Dermis microvascular lymphatic vessel endothelial cell (primary cell): ENCODE measurements at regions not wholly inside any gene's neighbourhood (a gene's known extent, or its start where the extent isn't known, plus 50 kb on each side); places are given as distances from the start of the nearest gene placed in this dataset.
"Not testable (repeated sequence)": the region's sequence is repeated elsewhere in the genome, so short reads cannot be mapped to it uniquely, and the experiment has no call there.

Experiments
- DNase-seq, 2 donors: peaks; one replicate each; pipeline versions ENCODE4 v3.0.0 to v3.0.0-alpha.2; 2010; ENCODE audit warnings: low read depth in 2 of 2

GRCh38 chr11:97995874-97996273, 1024.9 kb upstream of the CNTN5 start:
- no peak for DNase-seq

GRCh38 chr11:97996762-97997161, 1024.0 kb upstream of the CNTN5 start:
- DNase-seq = no peak

GRCh38 chr11:98003606-98004371, 1017.0 kb upstream of the CNTN5 start:
- DNase-seq = no peak

GRCh38 chr11:98007072-98007471, 1013.7 kb upstream of the CNTN5 start:
- DNase-seq = no peak

DNA sequence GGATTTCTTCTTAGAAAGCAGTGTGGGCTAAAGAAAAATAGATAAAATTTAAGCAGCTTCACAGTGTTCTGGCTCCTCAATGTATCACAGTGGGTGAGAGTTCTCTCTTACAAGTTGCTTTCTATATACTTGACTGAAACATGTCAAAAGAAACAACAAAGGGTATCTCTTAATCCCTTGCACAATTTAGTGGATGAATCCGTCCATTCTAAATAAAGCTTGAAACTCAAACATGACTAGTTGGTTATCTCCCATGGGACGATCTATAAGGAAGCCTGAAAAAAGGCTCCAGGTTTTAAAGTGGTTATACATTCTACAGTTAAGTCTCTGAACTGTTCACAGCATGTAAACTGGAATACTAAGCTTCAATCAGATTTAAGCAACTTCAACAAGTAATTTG, 993.1 kb upstream of the CNTN5 start:
- DNase-seq = no peak

DNA sequence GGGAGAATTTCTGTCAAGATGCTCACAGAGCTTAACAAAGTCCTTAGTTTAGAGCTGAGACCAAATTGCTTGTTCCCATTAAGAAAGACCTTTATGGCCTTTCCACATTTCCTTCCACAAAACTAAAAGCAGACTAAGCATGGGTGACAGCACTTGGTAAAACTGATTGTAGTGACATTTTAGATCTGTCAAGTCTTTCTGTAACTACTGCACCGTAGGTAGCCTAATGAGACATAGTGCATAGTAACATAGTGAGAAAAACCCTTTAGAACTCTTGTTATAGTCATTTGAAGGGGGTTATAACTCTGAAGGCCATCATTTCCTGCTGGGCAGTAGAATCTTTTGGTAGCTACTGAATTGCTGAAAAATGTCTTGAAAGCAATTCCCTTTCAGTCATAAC, 990.9 kb upstream of the CNTN5 start:
- no peak for DNase-seq

- DNase-seq = no peak
Observed at GRCh38 chr11:98036810-98037209, 983.9 kb upstream of the CNTN5 start.

DNA sequence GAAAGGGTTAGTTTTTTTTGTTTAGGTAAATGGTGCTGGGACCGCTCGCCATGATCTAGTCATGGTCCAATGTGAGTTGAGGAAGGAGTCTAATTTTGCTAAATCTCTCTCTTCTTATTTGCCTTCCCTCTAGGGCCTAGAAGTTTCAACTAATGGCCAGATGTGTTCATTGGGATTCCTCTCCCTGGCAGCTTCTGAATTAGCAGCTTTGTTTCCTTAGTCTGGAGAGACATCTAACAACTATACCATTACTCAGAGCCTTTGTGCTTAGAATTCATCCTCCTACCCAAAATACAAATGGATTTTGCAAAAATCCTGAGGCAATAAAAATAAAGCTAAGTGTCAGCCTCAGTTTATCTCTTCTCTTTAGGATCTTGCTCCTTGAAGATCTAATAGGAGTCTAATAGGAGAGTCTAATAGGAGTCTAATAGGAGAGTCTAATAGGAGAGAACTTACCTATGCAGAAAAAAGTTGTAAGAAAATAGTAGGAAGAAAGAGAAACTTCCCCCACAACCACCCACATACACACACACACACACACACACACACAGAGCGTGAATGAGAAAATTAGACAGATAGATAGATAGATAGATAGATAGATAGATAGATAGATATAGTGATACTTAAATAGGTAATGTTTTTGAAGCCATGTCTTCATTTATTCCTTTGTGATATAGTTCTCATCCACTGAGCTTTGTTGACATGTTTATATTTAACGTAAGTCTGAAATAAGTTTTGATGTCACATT, 980.5 kb upstream of the CNTN5 start:
- DNase-seq = no peak

DNA sequence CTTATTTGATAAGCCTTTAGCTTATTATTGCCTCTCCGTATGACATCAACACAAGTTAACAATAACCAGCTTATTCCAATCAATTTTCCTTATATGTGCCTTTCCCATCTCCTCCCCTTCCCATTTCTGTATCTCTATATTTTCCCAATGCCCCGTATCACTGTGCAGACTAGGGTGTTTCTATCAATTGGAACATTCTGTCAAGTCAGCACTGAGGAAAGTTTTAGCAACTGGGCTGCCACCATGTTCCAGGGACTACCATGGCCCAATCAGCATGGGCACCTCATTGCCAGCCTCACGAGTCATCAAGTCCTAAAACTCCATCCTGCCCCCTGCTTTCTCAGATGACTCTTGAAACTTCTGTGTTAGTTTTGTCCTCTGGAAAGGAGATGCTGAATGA, 973.1 kb upstream of the CNTN5 start:
- no peak for DNase-seq

- DNase-seq = no peak
Observed at GRCh38 chr11:98053851-98054250, 966.9 kb upstream of the CNTN5 start.

- no peak for DNase-seq
Observed at GRCh38 chr11:98056945-98057344, 963.8 kb upstream of the CNTN5 start.

DNA sequence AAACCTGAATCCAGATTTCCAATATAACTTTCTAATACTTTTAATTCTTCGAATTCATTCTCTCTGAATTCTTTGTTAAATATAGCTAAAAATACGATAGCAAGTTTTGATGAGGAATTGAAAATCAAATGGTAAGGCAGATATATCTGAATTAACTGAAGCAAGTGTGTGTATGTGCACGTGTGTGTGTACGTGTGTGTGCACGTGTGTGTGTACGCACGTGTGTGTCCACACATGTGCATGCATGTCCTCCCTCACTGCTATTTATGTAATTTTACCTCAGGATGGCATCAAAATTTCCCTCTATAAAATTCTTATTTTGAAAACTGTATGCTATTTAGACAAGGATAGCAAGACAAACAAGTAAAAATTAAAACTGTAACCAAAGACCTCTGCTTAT, 961.3 kb upstream of the CNTN5 start:
- DNase-seq = no peak

GRCh38 chr11:98060759-98061158, 960.0 kb upstream of the CNTN5 start:
- no peak for DNase-seq

GRCh38 chr11:98061858-98062257, 958.9 kb upstream of the CNTN5 start:
- no peak for DNase-seq

DNA sequence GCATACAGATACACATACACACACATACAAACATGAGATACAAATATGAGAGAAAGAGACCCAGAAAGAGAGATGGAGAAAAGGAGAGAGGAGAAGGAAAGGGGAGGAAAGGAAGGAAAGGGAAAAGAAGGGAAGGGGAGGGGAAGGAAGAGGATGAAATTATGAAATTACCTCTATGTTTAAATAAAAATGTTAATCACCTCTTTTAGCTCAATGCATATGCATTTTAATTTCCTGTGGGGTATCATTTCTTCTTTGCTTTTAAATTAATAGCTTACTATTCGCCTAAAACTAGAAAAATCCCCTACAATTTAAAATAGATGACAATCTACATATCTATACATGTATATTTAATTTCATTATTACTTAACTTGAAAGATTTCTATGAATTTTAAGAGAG, 958.0 kb upstream of the CNTN5 start:
- DNase-seq = no peak

- no peak for DNase-seq
Observed at GRCh38 chr11:98068251-98068650, 952.5 kb upstream of the CNTN5 start.

GRCh38 chr11:98069147-98069546, 951.6 kb upstream of the CNTN5 start:
- DNase-seq = not testable (repeated sequence)

DNA sequence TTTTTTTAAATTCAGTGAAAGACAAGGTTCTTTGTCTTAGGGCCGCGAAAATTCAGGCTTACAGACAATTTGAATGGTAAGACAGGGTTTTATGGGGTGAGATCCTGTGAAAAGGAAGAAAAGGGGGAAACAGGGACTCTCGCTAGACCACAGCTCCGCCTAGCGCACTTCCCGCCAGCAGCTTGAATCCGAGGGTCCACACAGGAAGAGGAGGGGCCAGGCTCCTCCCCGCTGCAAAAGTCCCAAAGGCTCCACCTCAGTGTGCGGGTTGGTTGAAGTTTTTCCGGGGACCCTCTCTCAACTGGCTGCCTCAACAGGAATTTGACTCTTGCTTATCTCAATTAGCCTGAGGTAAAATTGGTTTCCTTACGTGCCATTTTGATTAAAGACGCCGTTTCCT, 950.9 kb upstream of the CNTN5 start:
- no peak for DNase-seq

DNA sequence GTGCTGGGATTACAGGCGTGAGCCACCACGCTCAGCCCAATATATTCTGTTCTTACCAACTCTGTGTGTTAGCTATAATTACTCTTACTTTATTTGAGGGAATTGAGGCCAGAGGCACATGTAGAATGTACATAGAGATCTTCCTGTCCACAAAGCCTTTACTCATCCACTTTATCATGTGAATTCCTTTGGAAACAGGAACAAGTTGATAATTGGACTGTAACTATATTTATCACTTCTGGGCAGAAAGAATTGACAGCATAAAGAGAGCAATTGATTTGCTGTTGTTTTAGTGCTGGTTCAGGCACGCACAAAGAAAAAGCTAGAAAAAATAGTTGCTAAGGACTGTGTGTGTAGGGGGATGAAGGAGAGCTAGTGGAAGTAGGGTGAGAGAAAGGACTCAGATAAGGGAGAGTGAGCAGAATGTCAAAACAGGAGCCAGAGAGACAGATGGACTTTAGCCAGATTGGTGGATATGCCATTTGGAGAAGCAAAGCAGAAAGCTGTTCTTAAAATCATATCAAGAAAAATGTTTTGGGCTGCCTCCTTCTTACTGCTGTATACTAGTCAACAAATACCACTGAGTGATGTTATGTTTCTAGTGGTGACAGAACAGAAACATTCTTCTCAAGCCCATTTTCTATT, 929.8 kb upstream of the CNTN5 start:
- no peak for DNase-seq

GRCh38 chr11:98099371-98099770, 921.4 kb upstream of the CNTN5 start:
- DNase-seq = no peak

GRCh38 chr11:98100689-98101088, 920.1 kb upstream of the CNTN5 start:
- DNase-seq = no peak

GRCh38 chr11:98101329-98101728, 919.4 kb upstream of the CNTN5 start:
- no peak for DNase-seq

- DNase-seq = no peak
Observed at GRCh38 chr11:98104249-98104648, 916.5 kb upstream of the CNTN5 start.
